GM12878 (cell line): ENCODE measurements at regions not wholly inside any gene's neighbourhood (a gene's known extent, or its start where the extent isn't known, plus 50 kb on each side); places are given as distances from the start of the nearest gene placed in this dataset.

ENCODE experiments used
- ATAC-seq: fragments of 200-7000 bp; cut with Tn5 transposase; 3 replicates; pipeline ENCODE4 v1.9.1; 2020; ENCODE audit warnings: mild to moderate bottlenecking, moderate library complexity
- BruUV-seq: library from RNA; stranded (reverse); fragments of 400-500 nt; replicated peaks from 2 replicates; lab custom pipeline; 2021; lab: Mats Ljungman, UMichigan
- CTCF ChIA-PET: fragments of 300-600 bp; sonication (Branson Sonifier 250); formaldehyde crosslinking; extraction: SDS; loops from one replicate; lab custom pipeline; 2021; ENCODE audit warnings: inconsistent platforms; lab: Yijun Ruan, JAX
- POLR2A ChIA-PET: fragments of 350-600 bp; formaldehyde crosslinking; extraction: SDS; loops from one replicate; lab custom pipeline; 2021; ENCODE audit warnings: inconsistent platforms; lab: Charles Lee
- RAD21 ChIA-PET: fragments of 300-600 bp; sonication (Branson Sonifier 250); formaldehyde crosslinking; loops from one replicate; lab custom pipeline; 2023; ENCODE audit warnings: antibody characterized with exemption; ENCODE audit not compliant: unreplicated experiment; lab: Charles Lee
- SMC1A ChIA-PET: fragments of 300-600 bp; sonication (Branson Sonifier 250); formaldehyde crosslinking; loops from one replicate; lab custom pipeline; 2023; ENCODE audit not compliant: unreplicated experiment, uncharacterized antibody; lab: Charles Lee
- DNase-seq: peaks from one replicate; pipeline ENCODE4 v3.0.0-alpha.2; 2011; ENCODE audit warnings: low read depth, low spot score
- FAIRE-seq: peaks from 3 replicates; lab custom pipeline; 2011; peaks lifted over from hg19 to GRCh38; lab: Jason Lieb, UNC
- H2AFZ ChIP-seq: 2 replicates; pipeline ENCODE4 v1.6.0; 2011; ENCODE audit warnings: low read depth, low read length, control low read depth; ENCODE audit not compliant: control insufficient read depth
- H3K27ac ChIP-seq: 2 replicates; pipeline ENCODE4 v1.5.1; 2011; ENCODE audit warnings: control low read depth; ENCODE audit not compliant: control insufficient read depth, insufficient read depth
- H3K27me3 ChIP-seq, 2 experiments: replicated peaks in 1 of 2; 2 replicates each; pipeline versions ENCODE4 v1.6.0 to v1.6.1; 2011; ENCODE audit warnings: low read length in 1 of 2; ENCODE audit not compliant: control insufficient read depth in 2 of 2, insufficient read depth in 2 of 2
- H3K36me3 ChIP-seq, 2 experiments: 2 replicates each; pipeline ENCODE4 v1.5.1; 2011; ENCODE audit warnings: low read length in 1 of 2; ENCODE audit not compliant: control insufficient read depth in 2 of 2, insufficient read depth in 2 of 2
- H3K4me1 ChIP-seq: 2 replicates; pipeline ENCODE4 v1.6.1; 2011; ENCODE audit warnings: mild to moderate bottlenecking, low read length, moderate library complexity, mixed read lengths; ENCODE audit not compliant: control insufficient read depth, insufficient read depth
- H3K4me2 ChIP-seq: 2 replicates; pipeline ENCODE4 v1.6.0; 2011; ENCODE audit warnings: control low read depth; ENCODE audit not compliant: control insufficient read depth, insufficient read depth
- H3K4me3 ChIP-seq: fragments of 200-600 bp; sonication (generic); 2 replicates; pipeline ENCODE4 v1.5.1; 2016
- H3K79me2 ChIP-seq: 2 replicates; pipeline ENCODE4 v1.6.0; 2011; ENCODE audit warnings: low read length; ENCODE audit not compliant: control insufficient read depth, insufficient read depth
- H3K9ac ChIP-seq: 2 replicates; pipeline ENCODE4 v1.8.0; 2011; ENCODE audit warnings: low read length, control low read depth, mixed read lengths; ENCODE audit not compliant: control insufficient read depth, insufficient read depth
- H3K9me3 ChIP-seq: replicated peaks from 3 replicates; pipeline ENCODE4 v1.5.1; 2011; ENCODE audit warnings: mild to moderate bottlenecking, low read length; ENCODE audit not compliant: control insufficient read depth, insufficient read depth
- H4K20me1 ChIP-seq: 2 replicates; pipeline ENCODE4 v1.6.0; 2011; ENCODE audit not compliant: control insufficient read depth, insufficient read depth
- BACH1 ChIP-seq: fragments of 450-650 bp; IDR thresholded peaks from 2 replicates; pipeline ENCODE4 v1.6.1; 2017; ENCODE audit warnings: mild to moderate bottlenecking, borderline replicate concordance
- BCLAF1 ChIP-seq: fragments of 450-650 bp; IDR thresholded peaks from 2 replicates; pipeline ENCODE4 v1.6.1; 2017; ENCODE audit warnings: antibody characterized with exemption, mild to moderate bottlenecking, moderate library complexity
- BHLHE40 ChIP-seq, 2 experiments: fragments of 450-650 bp in 1 of 2; IDR thresholded peaks; 2 replicates each; pipeline ENCODE4 v1.6.1; 2011 to 2017; ENCODE audit warnings: low read depth in 2 of 2, borderline replicate concordance in 1 of 2, improper control_type of control experiment in 1 of 2, low read length in 1 of 2, mild to moderate bottlenecking in 1 of 2
- CHD1 ChIP-seq: IDR thresholded peaks from 2 replicates; pipeline ENCODE4 v1.6.1; 2012; ENCODE audit warnings: low read depth, low read length, improper control_type of control experiment
- HDAC6 ChIP-seq: fragments of 200-600 bp; sonication (generic); IDR thresholded peaks from one replicate; pipeline ENCODE4 v1.8.0; 2017; ENCODE audit warnings: antibody characterized with exemption; ENCODE audit not compliant: unreplicated experiment
- IRF4 ChIP-seq: IDR thresholded peaks from 2 replicates; pipeline ENCODE4 v1.6.1; 2011; ENCODE audit warnings: low read depth, low read length
- NFYB ChIP-seq: IDR thresholded peaks from 2 replicates; pipeline ENCODE4 v1.6.1; 2011; ENCODE audit warnings: low read depth, mild to moderate bottlenecking, low read length, improper control_type of control experiment, moderate library complexity; ENCODE audit not compliant: insufficient read depth
- NR2F1 ChIP-seq: fragments of 450-650 bp; conservative IDR thresholded peaks from 2 replicates; pipeline ENCODE4 v1.6.1; 2017; ENCODE audit warnings: mild to moderate bottlenecking
- PAX5 ChIP-seq: IDR thresholded peaks from 2 replicates; pipeline ENCODE4 v1.6.1; 2011; ENCODE audit warnings: low read depth, low read length, borderline replicate concordance
- PAX8 ChIP-seq: fragments of 450-650 bp; IDR thresholded peaks from 2 replicates; pipeline ENCODE4 v1.6.1; 2017; ENCODE audit warnings: mild to moderate bottlenecking, moderate library complexity
- RBBP5 ChIP-seq: fragments of 200-600 bp; sonication (generic); conservative IDR thresholded peaks from 2 replicates; pipeline ENCODE4 v1.6.1; 2016
- USF2 ChIP-seq: IDR thresholded peaks from 2 replicates; pipeline ENCODE4 v1.6.1; 2011; ENCODE audit warnings: low read depth, low read length, improper control_type of control experiment, borderline replicate concordance
- WRNIP1 ChIP-seq: IDR thresholded peaks from 2 replicates; pipeline ENCODE4 v1.6.1; 2011; ENCODE audit warnings: low read depth, low read length, improper control_type of control experiment, borderline replicate concordance
- ZNF592 ChIP-seq: fragments of 450-650 bp; IDR thresholded peaks from 2 replicates; pipeline ENCODE4 v1.6.1; 2017; ENCODE audit warnings: mild to moderate bottlenecking, moderate library complexity
- WGBS: methylation state at CpG from one replicate; pipeline ENCODE4 v1.1.6; 2016; ENCODE audit warnings: low lambda C conversion rate; ENCODE audit not compliant: insufficient replicate concordance, insufficient coverage; ENCODE audit errors: missing lambda C conversion rate; 5-methylcytosine and 5-hydroxymethylcytosine counted together
- in situ Hi-C: fragments of 300-500 bp; cut with MboI; formaldehyde crosslinking; loops from 9 replicates; pipeline ENCODE4 v1.14.3; 2018; ENCODE audit warnings: mixed read lengths
- intact Hi-C: fragments of 100-400 bp; cut with micrococcal nuclease; formaldehyde crosslinking; loops from one replicate; pipeline ENCODE4 v1.14.2; 2022; ENCODE audit not compliant: unreplicated experiment

GRCh38 chr9:129348890-129349664, 171.0 kb upstream of the IER5L start (continued):
- TF ChIP-seq IRF4 (no peak), RBBP5 (no peak), BACH1 (no peak), PAX5 (no peak), CHD1 (no peak), NFYB (no peak), USF2 (no peak)

GRCh38 chr9:129347316-129348120, 169.5 kb upstream of the IER5L start:
- no TSS peak for BruUV-seq
- 48% methylated on average over 21 of the region's 21 CpGs for WGBS
- H3K79me2 ChIP-seq = no peaks in the 10 kb centered on the region
- no peak for ATAC-seq
- no peak overlapping the region for H2AFZ ChIP-seq
- no peaks in the 10 kb centered on the region for H4K20me1 ChIP-seq
- H3K27ac ChIP-seq = no peak overlapping the region
- no peaks in the 10 kb centered on the region for H3K4me1 ChIP-seq
- no peak for DNase-seq
- ChIA-PET RAD21 (no interaction called here), POLR2A (no interaction called here), CTCF (no interaction called here), SMC1A (no interaction called here)
- H3K36me3 ChIP-seq = no peaks in the 10 kb centered on the region
- no peaks in the 10 kb centered on the region for H3K27me3 ChIP-seq
- in situ Hi-C loops = no loop called here
- no peak overlapping the region for H3K4me3 ChIP-seq
- no peak overlapping the region for H3K4me2 ChIP-seq
- no peaks in the 10 kb centered on the region for H3K9me3 ChIP-seq
- intact Hi-C loops = no loop called here
- H3K9ac ChIP-seq = no peak overlapping the region
- no peak for FAIRE-seq
- TF ChIP-seq BHLHE40 (IDR thresholded peaks at IDR 0.05; ENCODE audit: borderline replicate concordance in 1 of 2, low read depth in 2 of 2, low read length in 1 of 2) (no peak), IRF4 (no peak), BCLAF1 (no peak), PAX8 (no peak), NR2F1 (no peak), WRNIP1 (no peak), HDAC6 (no peak), ZNF592 (no peak)
